GM12892 (cell line): ENCODE measurements at regions not wholly inside any gene's neighbourhood (a gene's known extent, or its start where the extent isn't known, plus 50 kb on each side); places are given as distances from the start of the nearest gene placed in this dataset.
A peak's percentile ranks its signal among the peaks of the same experiment; 100 is the strongest.
"Not testable (repeated sequence)": the region's sequence is repeated elsewhere in the genome, so short reads cannot be mapped to it uniquely, and the experiment has no call there.

Experiments
- DNase-seq: peaks from one replicate; pipeline ENCODE4 v3.0.0; 2011; ENCODE audit not compliant: insufficient read length
- FAIRE-seq: peaks from 2 replicates; lab custom pipeline; 2011; peaks lifted over from hg19 to GRCh38; lab: Jason Lieb, UNC
- POLR2A ChIP-seq: IDR thresholded peaks from 2 replicates; pipeline ENCODE4 v1.6.1; 2011; ENCODE audit warnings: low read depth, low read length, control low read depth
- POLR2AphosphoS5 ChIP-seq: IDR thresholded peaks from 2 replicates; pipeline ENCODE4 v1.6.1; 2011; ENCODE audit warnings: low read depth, low read length, control low read depth
- TAF1 ChIP-seq: IDR thresholded peaks from 2 replicates; pipeline ENCODE4 v1.6.1; 2011; ENCODE audit warnings: low read depth, mild to moderate bottlenecking, control low read depth, low read length, borderline replicate concordance

DNA sequence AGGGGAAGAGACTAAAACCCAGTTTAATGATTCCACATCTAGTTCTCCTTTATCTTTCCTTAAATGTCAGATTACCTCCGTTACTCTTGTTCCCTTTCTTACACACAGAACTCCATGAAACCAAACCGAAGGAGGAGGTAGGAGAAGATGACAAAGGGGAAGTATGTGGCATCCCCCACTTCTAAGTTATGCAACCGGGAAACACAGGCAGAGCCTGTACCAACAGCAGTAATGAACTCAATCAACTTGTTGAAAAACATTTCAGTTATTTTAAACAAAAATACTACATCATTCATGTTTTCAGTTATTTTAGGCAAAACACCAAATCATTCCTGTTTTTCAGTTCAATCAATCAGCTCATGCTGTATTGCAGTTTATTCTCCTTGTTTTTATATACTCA is 101.8 kb downstream of the PCSK1 start:
- FAIRE-seq = no peak
- no peak for DNase-seq
- TF ChIP-seq POLR2AphosphoS5 = no peak
- no peak for TF ChIP-seq TAF1
- no peak for TF ChIP-seq POLR2A

DNA sequence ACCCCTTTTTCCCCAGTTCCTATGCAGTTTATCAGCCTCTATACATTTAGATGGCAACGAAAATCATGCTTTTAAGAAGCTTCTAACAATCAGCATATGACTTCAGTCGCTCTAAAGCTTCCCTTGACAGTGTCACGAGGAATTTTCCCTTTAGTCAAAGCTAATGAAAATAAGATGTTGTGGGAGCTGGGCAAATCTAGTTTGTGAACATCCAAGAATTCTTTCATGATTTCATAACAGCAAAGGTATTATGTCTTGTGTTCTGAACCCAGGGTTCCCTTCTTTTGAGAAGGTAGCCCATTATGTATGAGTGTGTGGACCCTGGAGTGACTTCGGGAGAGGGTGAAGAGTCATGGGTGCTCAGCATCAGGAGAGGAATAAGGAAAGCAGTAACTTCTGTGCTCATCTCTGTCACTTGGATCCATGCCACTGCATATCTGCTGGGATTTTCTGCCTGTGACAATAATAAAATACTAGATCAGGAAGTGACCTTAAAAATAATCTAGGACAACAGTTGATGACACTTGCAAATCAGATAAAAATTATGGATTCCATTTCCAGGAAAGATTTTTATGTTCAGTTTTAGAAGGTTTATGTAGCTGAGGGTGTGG is 102.4 kb downstream of the PCSK1 start:
- TF ChIP-seq POLR2A (no peak), TAF1 (no peak), POLR2AphosphoS5 (no peak)
- DNase-seq (no peak), FAIRE-seq (no peak)

DNA sequence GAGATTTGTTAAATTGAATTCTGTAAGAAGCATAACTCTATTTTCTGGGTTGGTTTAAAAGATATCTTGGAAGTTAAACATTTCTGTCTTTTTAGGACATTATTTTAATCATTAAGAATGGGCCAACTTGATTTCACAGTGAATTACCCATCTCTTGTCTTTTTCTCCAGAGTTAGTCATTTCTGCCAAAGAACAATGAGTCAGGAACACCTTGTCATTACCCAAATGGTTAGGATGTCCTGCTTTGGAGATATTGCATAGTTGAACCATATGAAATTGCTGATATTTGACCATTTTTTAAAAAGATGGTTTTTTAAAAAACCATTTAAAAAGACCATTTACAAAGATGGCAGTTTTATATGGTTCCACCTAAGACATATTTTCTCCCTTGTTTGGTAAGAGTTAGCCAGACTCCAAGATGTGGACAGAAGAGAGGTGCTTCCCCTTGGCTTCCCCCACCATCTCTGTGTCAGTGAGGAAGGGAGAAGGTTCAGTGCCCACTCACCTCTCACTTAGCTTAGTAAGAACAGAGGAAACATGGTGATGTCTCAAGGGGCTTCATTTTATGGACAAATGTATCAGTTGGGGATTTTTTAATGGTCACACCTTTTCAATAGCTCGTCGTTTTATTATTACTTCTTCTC is 103.0 kb downstream of the PCSK1 start:
- FAIRE-seq = no peak

DNA sequence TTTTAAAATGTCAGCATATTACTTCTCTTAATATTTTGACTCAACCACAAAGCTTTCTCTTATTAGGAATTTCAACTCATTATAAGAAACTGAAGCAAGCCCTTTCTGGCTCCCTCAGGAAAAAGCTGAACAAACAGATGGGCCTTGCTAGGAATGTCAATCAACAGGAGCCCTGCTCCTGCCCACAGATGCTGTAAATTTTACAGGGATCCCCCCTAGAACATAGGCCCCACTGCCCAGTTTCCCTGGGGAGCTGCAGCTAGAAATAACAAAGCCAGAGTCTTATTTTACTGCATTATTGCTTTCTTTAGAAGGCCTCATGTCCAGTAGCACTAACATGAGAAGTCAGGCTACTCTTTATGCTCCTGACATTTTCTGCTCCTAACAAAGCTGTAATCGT is 103.8 kb downstream of the PCSK1 start:
- no peak for FAIRE-seq
- DNase-seq = no peak
- TF ChIP-seq TAF1 (no peak), POLR2A (no peak), POLR2AphosphoS5 (no peak)

More for the DNA sequence above, 103.0 kb downstream of the PCSK1 start:
- TF ChIP-seq POLR2AphosphoS5 (no peak), TAF1 (no peak)
- DNase-seq = no peak

DNA sequence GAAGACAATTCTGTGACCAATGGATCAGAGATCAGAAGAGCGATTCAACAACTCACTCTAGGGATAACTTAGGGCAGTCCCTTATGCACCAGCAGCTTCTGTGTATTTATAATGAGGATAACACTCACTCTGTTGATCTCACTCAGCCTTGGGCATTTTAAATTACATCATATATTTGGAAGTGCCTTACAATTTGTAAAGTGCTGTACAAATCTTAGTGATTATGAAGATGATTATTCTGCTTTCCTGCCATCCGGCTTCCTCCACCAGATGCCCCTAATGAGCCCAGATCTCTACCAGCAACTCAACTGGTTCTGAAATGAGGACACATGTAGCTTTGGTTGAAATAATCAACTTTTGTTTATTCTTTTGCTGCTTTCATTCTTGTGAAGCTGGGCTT is 105.3 kb downstream of the PCSK1 start:
- FAIRE-seq (no peak), DNase-seq (no peak)
- TF ChIP-seq POLR2AphosphoS5 (no peak), TAF1 (no peak), POLR2A (no peak)

DNA sequence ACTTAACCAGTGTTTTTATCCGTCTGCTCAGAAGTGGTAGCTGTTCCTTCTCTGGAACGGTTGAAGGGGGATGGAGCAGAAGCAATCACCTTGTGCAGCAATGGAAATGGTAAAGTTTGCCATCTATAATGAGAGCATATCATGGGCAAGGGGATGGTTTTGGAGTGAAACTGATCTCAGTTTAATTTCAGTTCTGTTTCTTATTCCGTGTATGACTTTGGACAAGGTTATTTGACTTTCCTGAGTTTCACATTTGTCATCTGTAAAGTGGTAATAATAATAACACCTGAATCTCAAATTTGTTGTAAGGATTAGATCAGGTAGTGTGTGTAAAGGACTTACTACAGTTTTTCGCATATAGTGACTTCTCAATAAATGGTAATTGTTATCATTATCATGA is 106.1 kb downstream of the PCSK1 start:
- no peak for TF ChIP-seq POLR2AphosphoS5
- no peak for TF ChIP-seq POLR2A
- no peak for TF ChIP-seq TAF1
- FAIRE-seq (peak; percentile 50), DNase-seq (no peak)

DNA sequence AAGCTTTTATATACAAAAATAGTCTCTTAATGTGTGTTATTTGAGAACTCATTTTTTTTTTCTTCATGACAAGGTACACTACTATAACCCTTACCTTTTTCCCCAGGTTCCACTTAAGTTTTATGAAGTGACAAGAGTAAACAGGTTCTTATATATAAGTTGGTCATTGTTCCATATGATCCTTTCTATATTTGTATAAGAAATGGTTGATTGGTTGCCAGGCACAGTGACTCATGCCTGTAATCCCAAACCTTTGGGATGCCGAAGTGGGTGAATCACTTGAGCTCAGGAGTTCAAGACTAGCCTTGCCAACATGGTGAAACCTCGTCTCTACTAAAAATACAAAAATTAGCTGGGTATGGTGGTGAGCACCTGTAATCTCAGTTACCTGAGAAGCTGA is 108.3 kb downstream of the PCSK1 start:
- FAIRE-seq = no peak
- TF ChIP-seq POLR2AphosphoS5 = no peak
- TF ChIP-seq TAF1 = no peak
- no peak for TF ChIP-seq POLR2A
- DNase-seq = no peak

DNA sequence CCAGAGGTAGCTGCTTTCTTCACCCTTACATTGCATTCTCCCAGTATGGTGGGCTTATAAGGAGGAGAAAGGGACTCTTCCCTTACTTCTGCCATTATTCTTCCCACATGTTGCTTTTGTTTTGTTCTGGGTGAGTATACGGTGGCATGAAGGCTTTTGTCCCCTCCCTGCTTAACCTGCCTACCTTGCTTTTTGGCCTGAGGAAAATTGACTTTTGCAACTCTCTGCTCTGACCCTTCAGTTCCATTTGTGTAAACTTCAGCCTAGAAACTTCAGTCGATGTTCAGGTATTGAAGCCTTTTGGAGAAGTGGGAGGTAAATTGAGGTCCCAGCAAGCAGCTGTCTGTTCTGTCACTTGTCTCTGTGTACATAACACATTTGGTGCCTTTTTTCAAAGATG is 110.2 kb downstream of the PCSK1 start:
- DNase-seq (no peak), FAIRE-seq (no peak)
- TF ChIP-seq POLR2AphosphoS5 (no peak), TAF1 (no peak), POLR2A (no peak)

DNA sequence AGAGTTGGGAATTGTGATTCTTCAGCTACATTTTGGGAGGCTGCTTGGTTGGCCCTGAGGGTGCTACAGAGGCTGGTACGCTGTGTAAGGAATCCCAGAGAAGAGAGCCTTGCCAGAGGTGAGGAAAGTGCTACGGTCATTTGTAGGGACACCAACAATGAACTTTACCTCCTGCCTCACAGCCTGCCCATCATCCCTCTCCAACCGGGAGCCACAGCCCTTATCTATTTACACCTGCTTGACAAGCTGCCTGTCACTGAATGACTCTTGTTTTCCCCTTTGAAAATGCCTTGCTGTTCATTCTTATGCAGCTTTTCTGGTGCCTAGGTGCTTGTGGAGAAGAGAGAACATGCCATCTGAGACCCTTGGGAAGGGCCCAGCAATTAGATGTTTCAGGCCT is 110.8 kb downstream of the PCSK1 start:
- TF ChIP-seq TAF1 = no peak
- TF ChIP-seq POLR2AphosphoS5 = no peak
- no peak for TF ChIP-seq POLR2A
- no peak for FAIRE-seq
- no peak for DNase-seq

DNA sequence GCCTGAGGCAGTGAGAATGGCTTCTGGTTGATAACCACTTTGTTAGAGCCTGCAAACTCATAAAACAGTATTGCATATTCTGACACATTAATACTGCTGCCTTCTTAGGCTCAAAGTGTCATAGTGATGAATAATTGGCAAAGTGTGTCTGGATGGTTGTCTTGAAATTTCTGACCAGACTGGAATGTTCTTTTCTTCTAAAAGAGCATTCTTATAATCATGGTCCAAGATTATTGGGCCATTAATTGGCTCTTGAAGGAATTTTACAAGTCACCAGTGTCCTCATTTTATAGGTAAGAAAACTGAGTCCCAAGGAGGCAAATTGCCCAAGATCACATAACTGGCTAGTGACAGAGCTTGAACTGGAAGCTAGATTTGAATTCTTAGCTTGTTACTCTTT is 111.7 kb downstream of the PCSK1 start:
- FAIRE-seq = no peak
- DNase-seq = no peak
- no peak for TF ChIP-seq TAF1
- no peak for TF ChIP-seq POLR2A
- TF ChIP-seq POLR2AphosphoS5 = no peak

DNA sequence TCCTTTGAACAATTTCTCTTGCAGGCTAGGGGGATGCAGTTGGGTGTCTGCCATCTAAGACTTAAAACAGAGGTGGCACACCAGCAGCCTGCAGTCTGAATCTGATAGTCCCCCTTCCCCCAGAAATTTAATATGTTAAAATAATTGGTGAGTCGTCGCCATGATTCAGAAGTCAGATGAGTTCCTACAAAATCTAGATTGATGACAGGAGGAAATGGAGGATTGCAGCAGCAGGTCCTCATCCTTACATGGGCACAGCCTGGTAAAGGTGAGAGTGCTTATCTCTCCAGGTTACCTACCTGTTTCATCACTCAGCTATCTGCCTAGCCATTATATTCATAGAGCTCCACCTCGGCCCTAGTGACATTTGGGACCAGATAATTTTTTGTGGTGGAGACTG is 112.3 kb downstream of the PCSK1 start:
- TF ChIP-seq POLR2A = no peak
- TF ChIP-seq TAF1 = no peak
- TF ChIP-seq POLR2AphosphoS5 = no peak
- DNase-seq (no peak), FAIRE-seq (no peak)

DNA sequence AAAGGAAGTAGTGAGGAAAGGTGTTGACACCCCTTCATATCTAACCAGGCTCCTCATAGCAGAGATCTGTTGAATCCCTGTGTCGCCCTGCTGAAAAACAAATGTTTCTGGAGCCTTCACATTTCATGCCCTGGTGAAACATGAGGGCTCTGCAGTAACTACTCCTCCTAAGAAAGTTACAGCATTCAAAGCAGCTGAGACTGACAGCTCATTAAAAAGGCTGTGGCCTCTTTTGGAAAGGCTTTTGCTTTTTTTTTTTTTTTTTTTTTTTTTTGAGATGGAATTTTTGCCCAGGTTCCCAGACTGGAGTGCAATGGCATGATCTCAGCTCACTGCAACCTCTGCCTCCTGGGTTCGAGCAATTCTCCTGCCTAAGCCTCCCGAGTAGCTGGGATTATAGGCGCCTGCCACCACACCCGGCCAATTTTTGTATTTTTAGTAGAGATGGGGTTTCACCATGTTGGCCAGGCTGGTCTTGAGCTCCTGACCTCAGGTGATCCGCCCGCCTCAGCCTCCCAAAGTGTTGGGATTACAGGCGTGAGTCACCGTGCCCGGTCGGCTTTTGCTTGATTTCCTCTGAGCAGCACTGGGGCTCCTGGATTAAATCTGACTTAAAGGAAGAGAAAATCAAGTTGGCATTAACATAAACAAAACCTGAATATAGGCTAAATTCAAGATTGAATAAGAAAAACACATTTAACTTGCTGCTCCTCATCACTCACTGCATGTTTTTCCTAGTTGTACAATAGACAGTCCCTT is 112.9 kb downstream of the PCSK1 start:
- FAIRE-seq, DNase-seq: not testable (repeated sequence)
